GM19463 (cell line): ENCODE measurements at regions not wholly inside any gene's neighbourhood (a gene's known extent, or its start where the extent isn't known, plus 50 kb on each side); places are given as distances from the start of the nearest gene placed in this dataset.

Experiments used
- ATAC-seq: cut with Tn5 transposase; IDR thresholded peaks from one replicate; pipeline ENCODE4 v1.9.1; 2021; ENCODE audit warnings: mild to moderate bottlenecking, moderate library complexity; ENCODE audit not compliant: unreplicated experiment

DNA sequence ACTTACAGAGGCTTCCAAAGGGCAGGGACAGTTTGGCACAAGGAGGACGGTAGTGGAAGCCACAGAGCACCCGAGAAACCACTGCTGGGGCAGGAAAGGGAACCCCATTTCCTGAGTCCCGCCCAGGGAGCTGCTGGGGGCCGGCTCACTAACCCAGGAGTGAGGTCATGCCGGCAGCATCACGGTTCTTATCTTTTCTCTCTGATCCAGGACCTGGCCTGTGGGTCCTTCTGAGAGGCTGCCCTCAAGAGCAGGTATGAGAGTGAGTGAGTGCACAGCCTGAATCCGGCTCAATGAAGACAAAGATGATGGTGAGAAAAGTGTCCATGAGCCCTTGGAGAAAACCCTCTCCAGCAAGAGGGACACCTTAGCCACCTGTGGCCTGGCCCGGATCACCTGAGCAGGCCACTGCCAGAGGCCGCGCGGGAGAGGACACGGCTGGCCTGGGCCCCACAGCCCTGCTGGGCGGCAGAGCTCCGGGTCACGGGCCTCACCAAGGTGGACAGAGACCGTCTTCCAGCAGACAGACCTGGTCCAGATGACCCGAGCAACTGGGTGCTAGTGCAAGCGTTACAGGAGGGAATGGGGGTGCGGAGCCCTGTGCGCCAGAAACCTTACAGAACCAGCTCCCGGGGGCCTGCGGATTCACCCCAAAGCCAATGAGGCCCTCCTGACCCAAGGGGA lies 94.9 kb downstream of the RIPK4 start:
- no peak for ATAC-seq

DNA sequence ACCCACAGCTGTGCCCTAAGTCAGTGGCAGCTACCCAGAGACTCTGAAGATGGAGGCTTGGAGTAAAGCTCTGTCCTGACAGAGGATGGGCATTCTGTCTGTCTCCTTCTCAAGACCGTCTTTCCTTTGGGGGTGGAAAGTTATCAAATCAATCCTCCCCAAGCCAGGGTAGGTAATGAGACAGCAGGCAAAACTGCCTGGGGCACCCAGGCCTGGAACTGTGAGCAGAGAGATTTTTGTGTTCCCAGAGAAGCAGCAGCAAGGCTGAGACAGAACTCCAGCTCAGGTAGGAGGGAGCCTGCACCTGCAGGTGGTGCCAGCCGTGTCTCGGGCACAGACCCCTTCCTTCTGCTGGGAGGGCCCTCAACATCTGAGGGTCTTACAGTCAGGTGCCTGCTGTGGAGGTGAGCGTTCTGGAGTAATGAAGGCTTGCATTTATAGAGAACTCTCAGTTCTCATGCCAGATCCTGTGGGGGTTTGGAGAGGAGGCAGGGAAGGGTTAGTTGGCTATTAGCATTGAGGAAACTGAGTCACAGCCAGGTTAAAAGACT lies 95.6 kb downstream of the RIPK4 start:
- no peak for ATAC-seq

DNA sequence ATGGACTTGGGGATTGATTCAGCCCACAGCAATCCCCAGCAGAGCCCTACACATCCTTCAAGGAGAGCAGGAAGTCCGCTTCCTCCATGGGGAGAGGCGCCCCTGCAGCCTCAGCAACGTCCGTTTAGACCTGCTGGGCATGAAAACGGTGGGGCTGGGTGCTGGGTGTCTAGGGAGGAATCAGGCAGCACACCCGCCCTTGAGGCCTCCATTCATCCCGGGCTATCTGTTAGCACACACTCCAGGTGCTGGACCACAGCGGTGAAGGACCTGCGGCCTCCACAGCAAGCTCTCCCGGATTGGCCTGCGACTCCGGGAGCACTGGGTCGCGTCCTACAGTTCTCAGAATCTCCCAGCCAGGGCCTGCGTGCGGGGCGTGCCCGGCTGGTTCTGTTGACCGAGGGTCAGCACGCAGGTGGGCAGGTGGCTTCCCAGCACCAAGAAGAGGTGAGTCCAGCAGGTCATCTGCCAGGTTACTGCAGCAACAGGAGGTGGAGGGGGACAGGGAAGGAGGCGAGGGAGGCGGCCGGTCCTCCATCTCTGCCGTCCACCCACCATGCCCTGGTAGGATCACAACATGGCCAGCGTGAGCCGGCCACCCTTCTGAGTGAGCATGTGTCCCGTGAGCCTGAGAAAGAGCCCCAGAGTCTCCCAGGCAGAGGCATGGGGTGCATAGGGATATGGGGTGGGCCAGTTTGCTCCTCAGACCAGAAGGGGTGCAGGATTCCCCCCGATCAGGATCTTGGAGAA lies 96.6 kb downstream of the RIPK4 start:
- no peak for ATAC-seq

DNA sequence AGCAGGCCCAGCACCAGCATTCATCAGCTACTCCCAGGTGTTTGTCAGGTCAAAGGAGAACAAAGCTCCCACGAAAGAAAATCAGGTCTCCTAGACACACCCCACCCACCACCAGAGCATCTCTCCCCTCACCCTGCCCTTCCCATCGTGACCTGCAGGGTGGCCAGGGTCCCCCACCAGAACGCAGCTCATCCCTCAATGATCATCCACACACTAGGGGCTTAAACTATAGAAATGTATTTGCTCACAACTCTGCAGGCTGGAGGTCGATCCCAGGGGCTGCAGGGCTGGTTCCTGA lies 97.4 kb downstream of the RIPK4 start:
- ATAC-seq, result no peak

DNA sequence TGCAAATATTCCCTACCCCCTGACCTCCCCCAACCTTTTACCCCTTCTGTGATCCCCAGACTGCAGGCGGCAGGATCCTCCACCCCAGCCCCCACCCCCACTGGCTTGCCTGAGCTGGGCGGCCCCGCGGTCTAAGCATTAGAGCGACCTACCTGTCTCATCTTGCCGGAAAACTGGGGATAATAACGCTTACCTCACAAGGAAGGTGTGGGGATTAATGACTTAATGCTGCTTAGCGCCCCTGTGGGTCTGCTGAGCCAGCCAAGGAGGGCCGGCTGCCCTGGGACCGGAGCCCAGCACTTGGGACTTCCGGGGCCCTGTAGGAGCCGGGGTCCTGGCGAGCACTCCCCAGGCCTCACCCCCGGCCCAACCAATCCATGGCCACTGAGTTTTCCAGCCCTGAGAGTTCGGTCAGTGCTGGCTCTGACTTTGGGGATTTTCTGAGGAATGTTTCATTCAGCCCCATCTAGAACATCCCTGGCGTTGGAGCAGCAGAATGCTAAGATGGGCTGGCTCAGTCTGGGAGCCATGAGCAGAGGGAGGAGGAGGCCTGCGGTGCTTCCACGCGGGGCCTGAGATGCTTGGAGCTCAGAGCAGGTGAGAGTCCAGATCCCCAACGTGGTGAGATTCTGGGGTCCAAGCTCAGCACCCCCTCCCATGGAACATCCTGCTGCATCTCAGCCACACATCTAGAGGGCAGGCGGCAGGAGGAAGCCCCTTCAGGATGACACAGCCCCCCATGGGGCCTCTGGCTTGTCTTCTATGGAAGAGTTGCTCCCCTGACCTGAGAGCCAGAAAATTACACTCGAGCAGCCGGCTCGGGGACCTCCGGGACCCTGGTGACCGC lies 97.9 kb downstream of the RIPK4 start:
- ATAC-seq, result no peak

DNA sequence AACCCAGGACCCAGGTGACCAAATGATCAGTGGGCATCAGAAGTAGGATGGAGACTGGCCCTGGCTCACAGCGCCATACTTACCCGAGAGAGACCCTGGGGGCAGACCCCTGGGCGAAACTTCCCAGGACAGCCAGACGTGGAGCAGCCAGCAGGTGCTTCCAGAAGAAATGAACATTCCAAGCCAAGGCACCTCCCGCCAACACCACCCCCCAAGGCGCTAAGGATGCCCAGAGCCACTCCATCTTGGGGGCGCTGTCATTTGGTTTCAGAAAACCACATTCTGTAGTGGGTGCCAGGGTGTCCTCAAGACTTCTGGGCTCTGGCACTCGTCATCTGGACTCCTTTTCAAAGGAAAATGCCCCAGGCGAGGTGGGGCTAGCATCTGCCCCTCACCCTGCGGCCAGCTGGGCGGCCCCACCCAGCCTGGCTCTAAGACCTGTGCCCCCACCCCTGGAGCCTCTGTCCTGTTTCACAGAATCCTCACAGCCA lies 98.8 kb downstream of the RIPK4 start:
- no peak for ATAC-seq

DNA sequence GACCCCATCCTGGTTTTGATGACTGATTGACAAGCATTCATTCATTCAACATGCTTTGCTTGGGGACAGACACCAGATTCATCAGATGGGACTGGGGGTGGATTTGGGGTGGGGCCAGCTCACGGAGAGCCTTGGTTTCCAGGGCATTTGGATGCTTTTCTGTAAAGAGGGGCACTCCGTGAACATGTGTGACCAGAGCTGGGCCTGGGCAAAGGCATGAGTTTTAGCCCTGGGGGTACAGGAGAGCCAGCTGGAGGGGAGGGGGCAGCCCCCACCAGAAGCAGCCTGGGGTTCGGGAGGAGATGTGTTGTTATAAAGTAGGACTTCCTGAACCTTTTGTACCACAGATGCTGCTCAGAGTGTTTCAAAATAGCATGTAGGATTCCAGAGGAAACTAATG lies 99.7 kb downstream of the RIPK4 start:
- no peak for ATAC-seq

DNA sequence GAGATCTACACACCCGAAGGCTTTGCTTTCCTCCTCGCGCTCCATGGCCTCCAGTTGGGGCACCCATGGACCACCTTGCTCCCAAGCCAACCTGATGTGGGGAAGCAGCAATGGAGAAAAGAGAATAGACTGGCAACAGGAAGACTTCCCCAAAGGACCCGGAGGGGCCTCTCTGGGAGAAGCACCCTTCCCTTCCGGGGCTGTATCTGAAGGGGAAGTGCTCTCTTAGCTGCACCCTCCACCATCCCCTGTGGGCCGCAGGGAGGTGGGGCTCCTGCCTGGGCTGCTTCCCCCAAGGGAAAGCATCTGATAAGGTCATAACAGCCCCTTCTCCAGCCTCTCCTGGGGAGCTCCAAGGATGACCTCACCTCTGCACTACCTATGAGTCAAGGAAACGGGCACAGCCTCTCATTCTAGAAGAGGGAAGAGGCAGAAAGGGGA lies 100.2 kb downstream of the RIPK4 start:
- ATAC-seq, result no peak

DNA sequence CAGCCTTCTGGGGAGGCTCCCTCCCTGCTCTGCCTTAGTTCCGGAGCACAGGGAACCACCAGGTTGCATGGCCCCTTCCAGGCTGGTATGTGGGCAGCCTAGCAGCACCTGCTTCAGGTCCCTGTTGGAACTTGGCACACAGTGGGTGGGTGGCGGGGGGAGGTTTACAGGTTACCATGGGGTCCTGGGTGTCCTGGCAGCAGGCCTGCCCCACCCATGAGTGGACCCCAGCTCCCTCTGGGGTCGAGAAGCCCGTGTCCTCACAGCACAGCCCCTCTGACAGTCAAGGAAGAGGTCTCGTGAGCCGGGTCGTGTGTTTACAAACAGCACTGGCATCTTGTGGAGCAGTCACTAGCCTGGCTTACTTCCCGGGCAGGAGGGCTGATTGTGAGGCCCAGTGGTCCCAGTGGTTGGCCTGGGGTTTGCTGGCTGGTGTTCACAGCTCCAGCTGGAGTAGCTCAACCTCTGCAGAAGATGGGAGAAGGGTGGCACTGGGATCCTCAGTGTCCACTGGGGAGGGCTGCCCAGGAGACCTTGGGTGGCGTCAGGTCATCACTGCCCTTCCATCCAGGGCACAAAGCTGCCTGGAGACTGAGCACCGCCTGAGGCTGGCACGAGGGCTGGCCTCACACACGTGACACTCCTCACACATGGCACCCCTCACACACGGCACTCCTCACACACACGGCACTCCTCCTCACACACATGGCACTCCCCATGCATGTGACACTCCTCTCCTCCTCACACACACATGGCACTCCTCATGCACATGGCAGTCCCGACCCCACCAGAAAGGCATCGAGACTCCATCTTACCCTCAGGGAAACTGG lies 100.9 kb downstream of the RIPK4 start:
- ATAC-seq, result no peak

DNA sequence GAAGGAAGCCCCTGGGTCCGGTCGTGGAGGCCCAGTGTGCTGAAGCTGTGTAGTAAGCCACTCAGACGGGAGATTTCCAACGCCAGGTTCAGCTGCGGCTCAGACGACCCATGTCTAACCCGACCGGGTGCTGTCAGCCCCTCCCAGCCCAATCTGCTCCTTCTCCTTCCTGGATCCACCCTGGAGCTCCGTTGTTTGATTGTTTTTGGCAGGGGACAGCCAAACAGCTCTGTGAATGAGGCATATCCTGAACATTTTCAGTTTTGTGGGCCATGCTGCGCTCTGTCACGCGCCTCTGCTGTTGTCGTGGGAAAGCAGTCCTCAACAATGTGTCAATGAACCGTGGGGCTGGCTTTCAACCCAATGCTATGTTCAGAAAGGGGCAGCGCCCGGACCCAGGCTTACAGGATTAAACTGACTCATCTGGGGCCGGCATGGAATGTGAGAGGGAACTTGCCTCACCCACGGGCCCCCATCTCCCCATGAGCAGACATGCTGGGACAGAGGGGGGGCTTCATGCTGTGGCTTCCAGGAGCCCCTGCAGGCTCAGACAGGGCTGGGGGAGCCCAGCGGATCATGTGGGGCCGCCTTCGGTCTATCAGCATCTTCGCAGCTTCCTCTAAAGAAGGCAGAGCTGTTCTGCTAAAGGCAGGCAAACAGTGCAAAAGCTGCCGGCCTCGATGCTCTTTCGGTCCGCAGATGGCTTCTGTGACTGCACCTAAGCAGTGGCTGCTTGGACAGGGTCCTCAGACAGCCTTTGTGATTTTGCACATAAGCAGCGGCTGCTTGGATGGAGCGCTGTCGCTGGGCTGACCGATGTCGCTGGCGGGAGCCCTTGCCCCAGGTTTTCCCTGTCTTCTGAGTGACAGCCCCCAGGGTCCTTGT lies 101.7 kb downstream of the RIPK4 start:
- no peak for ATAC-seq

DNA sequence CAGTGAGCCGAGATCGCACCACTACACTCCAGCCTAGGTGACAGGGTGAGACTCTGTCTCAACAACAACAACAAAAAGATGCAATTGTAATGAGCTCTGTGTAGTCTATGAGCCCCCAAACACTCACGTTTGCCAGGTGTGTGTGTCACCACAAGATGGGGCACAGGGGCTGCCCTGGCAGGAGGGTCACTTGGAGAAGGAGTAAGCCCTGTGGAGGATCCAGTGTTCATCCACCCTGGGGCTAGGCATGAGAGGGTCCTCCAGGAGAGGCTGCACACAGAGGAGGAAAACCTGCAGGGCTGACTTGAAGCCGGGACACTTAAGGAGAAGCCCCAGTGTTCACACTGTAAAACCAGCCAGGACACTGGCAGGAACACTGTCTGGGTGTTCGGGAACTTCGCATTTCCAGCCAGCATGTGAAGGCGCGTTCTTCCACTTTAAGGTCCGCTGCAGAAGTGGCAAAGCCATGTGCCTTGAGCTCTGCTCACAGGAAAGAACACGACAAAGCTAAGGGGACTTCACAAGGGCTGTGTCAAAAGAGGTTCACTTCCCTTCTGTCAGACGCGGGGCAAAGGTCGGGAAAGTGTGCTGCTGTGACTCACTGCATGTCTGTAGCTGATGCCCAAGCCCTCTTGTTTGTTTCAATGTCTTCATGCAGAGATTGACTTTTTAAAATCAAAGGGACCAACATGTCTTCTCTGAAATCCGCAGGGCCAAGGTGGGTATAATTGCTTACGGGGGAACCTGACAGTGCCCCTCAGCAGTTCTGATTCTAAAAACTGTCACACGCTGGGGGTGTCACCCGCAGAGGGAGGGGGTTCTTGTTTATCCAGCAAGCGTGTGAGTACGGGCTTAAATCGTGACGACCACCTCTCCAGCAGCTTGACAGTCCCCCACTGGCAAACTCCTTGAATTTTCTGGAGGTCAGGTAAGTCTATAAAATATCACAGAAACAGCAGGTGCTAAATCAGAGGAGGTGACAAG lies 102.8 kb downstream of the RIPK4 start:
- no peak for ATAC-seq

DNA sequence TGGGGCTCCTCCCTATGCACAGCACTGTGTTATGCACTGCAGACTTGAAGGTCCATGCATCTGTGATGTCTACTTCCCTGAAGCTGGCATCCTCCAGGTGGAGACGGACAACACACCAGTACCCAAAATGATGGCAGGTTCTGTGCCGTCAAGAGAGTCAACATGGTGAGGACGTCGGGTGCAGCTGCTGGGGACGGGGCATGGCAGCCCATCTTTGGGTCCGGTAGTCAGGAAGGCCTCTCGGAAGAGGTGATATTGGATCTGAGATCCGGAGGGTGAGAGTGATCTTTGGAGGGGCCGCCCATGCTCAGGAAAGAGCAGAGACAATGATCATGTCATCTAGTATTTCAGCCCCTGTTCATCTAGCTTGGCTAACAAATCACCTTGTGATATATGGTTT lies 104.1 kb downstream of the RIPK4 start:
- no peak for ATAC-seq

DNA sequence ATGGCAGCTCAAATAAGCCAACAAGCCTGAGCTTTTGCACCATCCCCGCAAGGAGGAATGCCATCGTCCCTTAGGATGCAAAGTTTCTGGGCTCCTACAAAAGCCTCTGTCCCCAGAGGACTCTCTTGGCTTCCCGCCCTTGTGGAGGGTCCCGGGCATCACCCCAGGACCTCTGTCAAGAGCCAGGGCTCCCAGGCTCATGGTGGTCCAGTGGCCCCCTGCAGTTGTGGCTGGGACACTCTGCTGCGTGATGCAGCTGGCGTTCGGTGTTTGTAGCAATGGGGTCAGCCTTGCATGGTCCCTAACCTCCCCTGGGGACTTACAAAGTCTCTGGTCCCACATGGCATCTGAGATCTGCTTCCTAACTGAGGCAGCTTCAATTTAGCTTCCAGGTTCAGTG lies 104.7 kb downstream of the RIPK4 start:
- ATAC-seq, result no peak

DNA sequence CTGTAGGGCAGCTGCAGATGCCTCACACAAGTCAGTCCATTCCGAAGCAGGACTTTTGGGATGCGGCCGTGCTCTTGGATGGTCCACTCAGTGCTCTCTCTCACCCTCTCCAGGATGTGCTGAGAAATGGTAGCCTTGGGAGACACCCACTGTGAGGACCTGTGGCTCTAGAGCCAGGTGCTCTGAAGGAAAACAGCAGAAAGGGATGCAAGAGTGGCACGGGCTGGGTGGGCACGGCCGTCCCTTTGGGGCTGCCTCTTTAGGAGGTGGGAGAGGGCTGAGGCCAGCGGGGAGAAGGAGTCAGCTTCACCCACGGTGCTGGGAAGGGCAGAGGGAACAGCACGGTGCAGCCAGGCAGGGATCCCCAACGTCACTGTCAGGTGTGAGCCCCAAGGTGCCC lies 106.1 kb downstream of the RIPK4 start:
- no peak for ATAC-seq

DNA sequence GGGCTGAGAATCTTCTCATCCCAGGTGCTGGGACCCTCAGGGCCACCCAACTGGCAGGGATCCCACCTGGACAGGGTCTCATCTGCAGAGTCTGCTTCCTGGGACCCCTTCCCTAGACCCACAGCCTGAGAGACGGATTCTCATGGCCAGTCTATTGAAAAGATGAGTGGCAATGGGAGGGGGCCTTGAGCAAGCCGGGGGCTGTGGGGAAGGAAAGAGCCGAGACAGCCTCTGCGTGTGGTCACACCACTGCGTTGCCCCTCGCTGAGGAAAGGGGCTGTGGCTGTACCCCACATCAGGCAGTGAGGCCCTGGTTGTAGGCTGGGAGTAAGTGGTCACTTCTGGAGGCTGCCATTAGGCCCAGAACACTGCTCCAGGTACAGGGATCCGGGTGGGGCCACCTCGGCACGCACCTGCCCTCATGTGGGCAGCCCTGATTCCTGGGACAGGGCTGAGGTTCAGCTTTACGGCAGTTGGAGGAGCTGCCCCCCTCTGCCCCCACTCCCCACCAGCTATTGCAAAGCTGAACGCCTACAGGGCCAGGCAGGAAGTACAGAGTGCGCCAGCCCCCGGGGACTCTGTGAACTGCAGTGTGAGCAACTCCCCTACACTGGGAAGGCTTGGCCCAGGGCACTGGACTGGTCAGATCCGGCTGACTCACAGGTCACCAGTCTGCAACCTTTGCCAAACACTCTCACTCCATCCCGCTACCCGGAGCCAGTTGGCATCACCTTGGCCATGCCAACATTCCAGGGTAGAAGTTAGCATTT lies 106.9 kb downstream of the RIPK4 start:
- no peak for ATAC-seq

DNA sequence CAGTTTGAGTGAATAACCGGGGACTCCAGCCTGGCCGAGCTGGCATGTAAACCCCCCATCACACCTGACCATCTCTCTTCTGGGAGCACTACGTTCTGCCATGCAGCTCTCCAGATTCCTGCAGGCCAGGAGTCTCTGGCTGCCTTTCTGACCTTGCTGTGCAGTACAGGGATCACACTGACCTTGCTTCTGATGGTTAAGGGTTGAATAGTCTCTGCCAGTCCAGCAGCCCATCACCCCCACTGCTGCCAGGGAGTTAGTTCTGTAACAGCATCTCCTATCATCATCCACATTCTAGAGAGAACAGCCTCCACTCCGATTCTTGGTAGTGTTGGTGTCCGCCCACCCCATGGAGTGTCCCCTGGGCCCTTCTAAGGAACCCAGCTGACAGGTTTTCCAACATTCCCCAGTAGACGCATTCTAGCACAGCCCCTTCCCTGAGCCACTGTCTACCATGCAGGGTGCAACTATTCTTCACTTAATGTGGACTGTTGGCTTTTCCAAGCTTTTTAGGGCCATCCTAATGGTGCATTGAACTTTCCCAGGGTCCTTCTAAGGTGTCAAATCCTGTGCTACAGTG lies 109.8 kb downstream of the RIPK4 start:
- ATAC-seq, result no peak

DNA sequence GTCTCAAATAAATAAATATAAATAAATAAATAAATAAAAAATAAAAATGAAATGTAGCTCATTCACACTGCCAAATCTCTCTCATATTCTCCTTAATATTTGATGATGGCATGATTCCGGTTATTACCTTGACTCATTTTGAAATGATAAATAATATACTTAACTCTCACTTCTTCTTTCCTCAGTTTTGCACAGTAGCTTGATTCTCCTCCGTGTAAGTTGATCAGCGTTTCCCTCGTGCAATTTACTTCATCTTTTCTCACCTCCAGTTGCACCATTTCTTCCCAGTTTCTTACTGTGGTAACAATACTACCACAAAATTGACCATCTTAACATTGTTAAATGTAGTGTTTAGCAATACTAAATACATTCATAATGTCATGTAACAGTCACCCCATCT lies 111.6 kb downstream of the RIPK4 start:
- ATAC-seq, result no peak
